ENCODE measurements at regions not wholly inside any gene's neighbourhood (a gene's known extent, or its start where the extent isn't known, plus 50 kb on each side); places are given as distances from the start of the nearest gene placed in this dataset.

DNA sequence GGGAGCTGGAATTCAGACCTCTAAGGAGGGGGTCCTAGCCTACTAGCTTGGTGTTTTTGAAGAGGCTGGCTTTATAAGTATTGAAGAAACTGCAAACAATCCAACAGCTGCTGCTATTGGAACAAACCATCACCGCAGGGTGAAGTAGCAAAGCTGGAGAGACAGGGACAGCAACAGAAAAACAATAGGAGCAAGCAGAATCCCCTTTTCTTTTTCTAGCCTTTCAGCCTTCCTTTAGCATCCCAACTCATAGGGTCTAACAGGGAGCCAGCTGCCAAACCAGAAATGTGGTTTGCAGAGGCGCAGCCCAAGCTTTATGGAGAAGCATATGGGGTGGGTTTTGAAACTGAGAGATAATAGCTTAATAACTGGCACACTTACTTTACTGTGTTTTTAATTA lies 106.2 kb upstream of the CHMP2B start:
- no peak overlapping the region for H3K14ac ChIP-seq (replicated peaks; ENCODE audit: low read depth, low read length)
- intact Hi-C loops (cut with micrococcal nuclease), result loop anchor here (10.0 kb wide), 1 partner anchor 64 kb away; no protein-coding TSS in a partner anchor
- no peak overlapping the region for H3K4me2 ChIP-seq (ENCODE audit: low read depth, low read length)
- H4K20me1 ChIP-seq (ENCODE audit: insufficient read depth, low read length), result no peaks in the 10 kb centered on the region
- H2AFZ ChIP-seq (replicated peaks; ENCODE audit: low read length, poor library complexity), result no peak overlapping the region
- H2BK20ac ChIP-seq (ENCODE audit: low read depth, low read length), result no peak overlapping the region
- H3K79me1 ChIP-seq (ENCODE audit: low read depth in 1 of 2, low read length in 2 of 2), result no peaks in the 10 kb centered on the region
- H2BK5ac ChIP-seq (ENCODE audit: low read depth, low read length, poor library complexity, severe bottlenecking), result no peak overlapping the region
- no peak overlapping the region for H2AK9ac ChIP-seq (replicated peaks; ENCODE audit: low read depth, low read length, poor library complexity)
- DNase-seq, result no peak
- H3K9me1 ChIP-seq (ENCODE audit: insufficient read depth, low read length), result no peaks in the 10 kb centered on the region
- WGBS, 2 experiments (ENCODE audit: extremely low coverage in 2 of 2, insufficient read length in 1 of 2), result no CpG with 5 or more reads among the region's 2 CpGs
- no peaks in the 10 kb centered on the region; the same call in 1 of the 2 replicates for H3K27me3 ChIP-seq (ENCODE audit: control insufficient read depth, insufficient read depth, low read length)
- TF ChIP-seq MAZ (IDR thresholded peaks at IDR 0.05; ENCODE audit: borderline replicate concordance, low read depth, low read length) (no peak), CHD1 (IDR thresholded peaks at IDR 0.05; ENCODE audit: low read depth, low read length) (no peak), MAFK (IDR thresholded peaks at IDR 0.05; ENCODE audit: low read depth, low read length) (no peak), ELK1 (IDR thresholded peaks at IDR 0.05; ENCODE audit: borderline replicate concordance, low read depth, low read length) (no peak), SMC3 (IDR thresholded peaks at IDR 0.05; ENCODE audit: low read depth, low read length) (no peak), RCOR1 (IDR thresholded peaks at IDR 0.05; ENCODE audit: insufficient replicate concordance, low read length) (no peak), USF2 (IDR thresholded peaks at IDR 0.05; ENCODE audit: low read depth, low read length) (no peak), POLR2A (IDR thresholded peaks at IDR 0.05; ENCODE audit: low read depth, low read length) (no peak), FOS (IDR thresholded peaks at IDR 0.05; ENCODE audit: low read depth, low read length) (no peak), MXI1 (IDR thresholded peaks at IDR 0.05; ENCODE audit: borderline replicate concordance, low read depth, low read length) (no peak), RFX5 (IDR thresholded peaks at IDR 0.05; ENCODE audit: low read depth, low read length) (no peak), CEBPB (IDR thresholded peaks at IDR 0.05; ENCODE audit: low read depth, low read length) (no peak), RAD21 (IDR thresholded peaks at IDR 0.05; ENCODE audit: low read length) (no peak), BHLHE40 (IDR thresholded peaks at IDR 0.05; ENCODE audit: low read depth, low read length) (no peak), NFE2L2 (IDR thresholded peaks at IDR 0.05; ENCODE audit: low read depth, low read length) (no peak)
- TF ChIP-seq, protein P1, sequence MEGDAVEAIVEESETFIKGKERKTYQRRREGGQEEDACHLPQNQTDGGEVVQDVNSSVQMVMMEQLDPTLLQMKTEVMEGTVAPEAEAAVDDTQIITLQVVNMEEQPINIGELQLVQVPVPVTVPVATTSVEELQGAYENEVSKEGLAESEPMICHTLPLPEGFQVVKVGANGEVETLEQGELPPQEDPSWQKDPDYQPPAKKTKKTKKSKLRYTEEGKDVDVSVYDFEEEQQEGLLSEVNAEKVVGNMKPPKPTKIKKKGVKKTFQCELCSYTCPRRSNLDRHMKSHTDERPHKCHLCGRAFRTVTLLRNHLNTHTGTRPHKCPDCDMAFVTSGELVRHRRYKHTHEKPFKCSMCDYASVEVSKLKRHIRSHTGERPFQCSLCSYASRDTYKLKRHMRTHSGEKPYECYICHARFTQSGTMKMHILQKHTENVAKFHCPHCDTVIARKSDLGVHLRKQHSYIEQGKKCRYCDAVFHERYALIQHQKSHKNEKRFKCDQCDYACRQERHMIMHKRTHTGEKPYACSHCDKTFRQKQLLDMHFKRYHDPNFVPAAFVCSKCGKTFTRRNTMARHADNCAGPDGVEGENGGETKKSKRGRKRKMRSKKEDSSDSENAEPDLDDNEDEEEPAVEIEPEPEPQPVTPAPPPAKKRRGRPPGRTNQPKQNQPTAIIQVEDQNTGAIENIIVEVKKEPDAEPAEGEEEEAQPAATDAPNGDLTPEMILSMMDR (conservative IDR thresholded peaks at IDR 0.05; ENCODE audit: low read depth, low read length), result no peak
- H3K4me3 ChIP-seq (ENCODE audit: insufficient read depth, low read depth, low read length), result no peak overlapping the region
- no peak overlapping the region for H4K8ac ChIP-seq (ENCODE audit: low read depth in 2 of 2, low read length in 2 of 2)
- no peak overlapping the region for H4K5ac ChIP-seq (ENCODE audit: low read depth, low read length)
- H2AK5ac ChIP-seq (ENCODE audit: low read depth, low read length), result no peak overlapping the region
- no peak overlapping the region for H3K4ac ChIP-seq (ENCODE audit: low read depth, low read length)
- CTCF ChIA-PET, result no interaction called here
- in situ Hi-C loops (cut with MboI; ENCODE audit: low sequenced_read_pairs), result no loop called here
- no peak overlapping the region for H4K91ac ChIP-seq (ENCODE audit: insufficient read depth, low read depth, low read length)
- dilution Hi-C loops (cut with HindIII; ENCODE audit: low sequenced_read_pairs, unreplicated experiment), result no loop called here
- H3K56ac ChIP-seq (ENCODE audit: extremely low read depth, insufficient read depth, low read length), result no peak overlapping the region
- no peak overlapping the region for H2BK120ac ChIP-seq (ENCODE audit: low read depth, low read length)
- H2BK15ac ChIP-seq (ENCODE audit: low read depth, low read length), result no peak overlapping the region
- no peak for ATAC-seq (ENCODE audit: low read depth)
- H3K23ac ChIP-seq (ENCODE audit: low read depth, low read length), result no peak overlapping the region
- no peak overlapping the region for H3K27ac ChIP-seq (ENCODE audit: insufficient read depth, low read length)
- H3K9me3 ChIP-seq (ENCODE audit: control insufficient read depth, insufficient read depth, low read length), result no peaks in the 10 kb centered on the region
- H3K4me1 ChIP-seq (ENCODE audit: control insufficient read depth, insufficient read depth, low read length), result no peaks in the 10 kb centered on the region
- no peaks in the 10 kb centered on the region for H3K36me3 ChIP-seq (ENCODE audit: control insufficient read depth, insufficient read depth, low read length)
- POLR2A ChIA-PET (ENCODE audit: unreplicated experiment), result no interaction called here
- BruUV-seq (replicated peaks), result no TSS peak
- H3K18ac ChIP-seq (ENCODE audit: low read depth, low read length), result no peak overlapping the region
- no peak overlapping the region for H3K9ac ChIP-seq (ENCODE audit: low read depth, low read length)
